H1 (cell line): ENCODE measurements at regions not wholly inside any gene's neighbourhood (a gene's known extent, or its start where the extent isn't known, plus 50 kb on each side); places are given as distances from the start of the nearest gene placed in this dataset.
"Not testable (repeated sequence)": the region's sequence is repeated elsewhere in the genome, so short reads cannot be mapped to it uniquely, and the experiment has no call there.

Source experiments
- CTCF ChIA-PET: fragments of 300-600 bp; sonication (Branson Sonifier 250); formaldehyde crosslinking; loops from one replicate; lab custom pipeline; 2021; ENCODE audit not compliant: partially characterized antibody; lab: Charles Lee
- POLR2A ChIA-PET: fragments of 300-600 bp; sonication (Branson Sonifier 250); formaldehyde crosslinking; loops from one replicate; lab custom pipeline; 2021; ENCODE audit warnings: inconsistent platforms; ENCODE audit not compliant: partially characterized antibody; lab: Charles Lee
- DNase-seq, 2 experiments: peaks; one replicate each; pipeline versions ENCODE4 v3.0.0 to v3.0.0-alpha.2; 2010 to 2022; ENCODE audit warnings: low spot score in 2 of 2, low read depth in 1 of 2, mixed read lengths in 1 of 2
- FAIRE-seq: peaks from 2 replicates; lab custom pipeline; 2011; peaks lifted over from hg19 to GRCh38; lab: Jason Lieb, UNC
- H2AFZ ChIP-seq: 2 replicates; pipeline ENCODE4 v1.8.1; 2012; ENCODE audit warnings: low read length, inconsistent platforms
- H2AK5ac ChIP-seq: 2 replicates; pipeline ENCODE4 v1.6.1; 2013; ENCODE audit warnings: low read depth, low read length
- H2BK120ac ChIP-seq: replicated peaks from 2 replicates; pipeline ENCODE3; 2013; ENCODE audit warnings: low read depth, low read length, inconsistent platforms
- H2BK12ac ChIP-seq: 2 replicates; pipeline ENCODE4 v1.6.1; 2013; ENCODE audit warnings: low read depth, low read length
- H2BK15ac ChIP-seq: 2 replicates; pipeline ENCODE4 v1.6.1; 2013; ENCODE audit warnings: low read length
- H2BK20ac ChIP-seq: 2 replicates; pipeline ENCODE4 v1.6.1; 2013; ENCODE audit warnings: low read length
- H2BK5ac ChIP-seq: 2 replicates; pipeline ENCODE4 v1.6.1; 2013; ENCODE audit warnings: low read depth, low read length
- H3K14ac ChIP-seq: 2 replicates; pipeline ENCODE4 v1.6.1; 2013; ENCODE audit warnings: inconsistent platforms; ENCODE audit not compliant: insufficient read length
- H3K18ac ChIP-seq: 2 replicates; pipeline ENCODE4 v1.6.1; 2013; ENCODE audit warnings: low read length; ENCODE audit errors: extremely low read depth
- H3K23ac ChIP-seq: 2 replicates; pipeline ENCODE4 v1.6.1; 2013; ENCODE audit warnings: inconsistent platforms; ENCODE audit not compliant: insufficient read length
- H3K23me2 ChIP-seq: 2 replicates; pipeline ENCODE4 v1.6.1; 2013; ENCODE audit warnings: low read depth, low read length
- H3K27ac ChIP-seq: 2 replicates; pipeline ENCODE4 v1.6.1; 2011; ENCODE audit warnings: low read depth, low read length, inconsistent platforms
- H3K27me3 ChIP-seq, 4 experiments: replicated peaks in 1 of 4; 1 replicate in 1 of 4; 2 replicates in 3 of 4; pipeline versions ENCODE4 v1.6.1 to v1.8.1; 2011 to 2013; ENCODE audit warnings: low read length in 3 of 4, mild to moderate bottlenecking in 3 of 4, inconsistent platforms in 2 of 4, mixed read lengths in 2 of 4, moderate library complexity in 1 of 4; ENCODE audit not compliant: control insufficient read depth in 3 of 4, insufficient read depth in 3 of 4; ENCODE audit errors: extremely low read depth in 1 of 4
- H3K36me3 ChIP-seq, 4 experiments: 2 replicates each; pipeline versions ENCODE4 v1.6.1 to v1.8.1; 2011 to 2013; ENCODE audit warnings: mild to moderate bottlenecking in 4 of 4, low read length in 3 of 4, moderate library complexity in 2 of 4, control low read depth in 1 of 4, inconsistent platforms in 1 of 4; ENCODE audit not compliant: insufficient read depth in 4 of 4, control insufficient read depth in 2 of 4
- H3K4ac ChIP-seq: replicated peaks from 2 replicates; pipeline ENCODE3; 2013; ENCODE audit warnings: low read length, low read depth, mixed read lengths, inconsistent platforms; ENCODE audit not compliant: insufficient read length
- H3K4me1 ChIP-seq, 4 experiments: replicated peaks in 1 of 4; 1 replicate in 1 of 4; 2 replicates in 3 of 4; pipeline versions ENCODE4 v1.6.1 to v1.8.1; 2011 to 2013; ENCODE audit warnings: low read length in 3 of 4, inconsistent platforms in 2 of 4, mixed read lengths in 1 of 4; ENCODE audit not compliant: insufficient read depth in 4 of 4, control insufficient read depth in 3 of 4
- H3K4me2 ChIP-seq, 2 experiments: 2 replicates each; pipeline versions ENCODE4 v1.6.1 to v1.8.1; 2011 to 2013; ENCODE audit warnings: low read depth in 2 of 2, low read length in 2 of 2, control low read depth in 1 of 2, inconsistent platforms in 1 of 2, mild to moderate bottlenecking in 1 of 2; ENCODE audit not compliant: insufficient read depth in 1 of 2
- H3K4me3 ChIP-seq, 4 experiments: fragments of 200-600, 300-600 bp in 1 of 4; sonication (generic), shearing (Covaris generic), sonication (Bioruptor Twin) in 1 of 4; 2 replicates each; pipeline versions ENCODE4 v1.5.1 to v1.8.1; 2011 to 2016; ENCODE audit warnings: low read length in 4 of 4, low read depth in 3 of 4, control low read depth in 2 of 4, inconsistent platforms in 2 of 4, mild to moderate bottlenecking in 2 of 4, mixed read lengths in 1 of 4, moderate library complexity in 1 of 4; ENCODE audit not compliant: insufficient read depth in 2 of 4; ENCODE audit errors: extremely low read depth in 1 of 4
- H3K56ac ChIP-seq: replicated peaks from 2 replicates; pipeline ENCODE3; 2013; ENCODE audit warnings: low read depth, mild to moderate bottlenecking, mixed read lengths, low read length, inconsistent platforms; ENCODE audit not compliant: insufficient read length
- H3K79me1 ChIP-seq: 2 replicates; pipeline ENCODE4 v1.6.1; 2013; ENCODE audit warnings: low read depth, low read length, control low read depth
- H3K79me2 ChIP-seq, 2 experiments: 2 replicates each; pipeline versions ENCODE4 v1.6.1 to v1.8.1; 2012 to 2013; ENCODE audit warnings: low read length in 2 of 2, mild to moderate bottlenecking in 2 of 2, inconsistent platforms in 1 of 2; ENCODE audit not compliant: insufficient read depth in 2 of 2, control insufficient read depth in 1 of 2
- H3K9ac ChIP-seq, 4 experiments: replicated peaks in 1 of 4; 1 replicate in 1 of 4; 2 replicates in 3 of 4; pipeline versions ENCODE4 v1.6.1 to v1.8.1; 2011 to 2013; ENCODE audit warnings: low read depth in 3 of 4, low read length in 3 of 4, control low read depth in 2 of 4, mild to moderate bottlenecking in 2 of 4, moderate library complexity in 2 of 4, inconsistent platforms in 1 of 4; ENCODE audit errors: extremely low read depth in 1 of 4
- H3K9me3 ChIP-seq, 2 experiments: 2 replicates each; pipeline versions ENCODE4 v1.6.1 to v1.8.1; 2012 to 2013; ENCODE audit warnings: mild to moderate bottlenecking in 2 of 2, moderate library complexity in 2 of 2, control low read depth in 1 of 2, inconsistent platforms in 1 of 2, low read depth in 1 of 2, low read length in 1 of 2, mixed read lengths in 1 of 2; ENCODE audit not compliant: insufficient read depth in 2 of 2
- H4K20me1 ChIP-seq, 2 experiments: replicated peaks in 1 of 2; 2 replicates each; pipeline versions ENCODE3 to v1.8.1; 2011 to 2013; ENCODE audit warnings: inconsistent platforms in 2 of 2, low read length in 2 of 2, mild to moderate bottlenecking in 1 of 2; ENCODE audit not compliant: insufficient read depth in 2 of 2, control insufficient read depth in 1 of 2
- H4K5ac ChIP-seq: 2 replicates; pipeline ENCODE4 v1.6.1; 2013; ENCODE audit warnings: low read length, low read depth, mixed read lengths, inconsistent platforms; ENCODE audit not compliant: insufficient read length
- H4K8ac ChIP-seq: 2 replicates; pipeline ENCODE4 v1.8.0; 2013; ENCODE audit warnings: mild to moderate bottlenecking, moderate library complexity, low read length, inconsistent platforms; ENCODE audit not compliant: insufficient read depth; ENCODE audit errors: extremely low read depth
- H4K91ac ChIP-seq: replicated peaks from 2 replicates; pipeline ENCODE3; 2013; ENCODE audit warnings: low read length, mixed read lengths, inconsistent platforms; ENCODE audit not compliant: insufficient read length
- WGBS, 2 experiments: shearing (Covaris generic) in 1 of 2; methylation state at CpG; one replicate each; pipeline versions ENCODE4 v1.1.6 to v1.1.7; 2013 to 2015; ENCODE audit warnings: low lambda C conversion rate in 2 of 2, mixed read lengths in 2 of 2, inconsistent platforms in 1 of 2, low coverage in 1 of 2, missing lambda C conversion rate in 1 of 2; ENCODE audit not compliant: insufficient replicate concordance in 2 of 2, insufficient coverage in 1 of 2, insufficient read length in 1 of 2; ENCODE audit errors: extremely low coverage in 1 of 2, missing lambda C conversion rate in 1 of 2; 5-methylcytosine and 5-hydroxymethylcytosine counted together

GRCh38 chr1:146530958-146531357 is 302.1 kb upstream of the NOTCH2NLA start:
- H3K9ac ChIP-seq, H2BK120ac ChIP-seq, H2AK5ac ChIP-seq, H2BK15ac ChIP-seq, H3K18ac ChIP-seq, H3K56ac ChIP-seq, H4K20me1 ChIP-seq, H3K23ac ChIP-seq, H3K79me2 ChIP-seq, H3K79me1 ChIP-seq, H3K27ac ChIP-seq, H3K4me1 ChIP-seq, H2BK20ac ChIP-seq, H3K14ac ChIP-seq, H4K5ac ChIP-seq, FAIRE-seq, H3K23me2 ChIP-seq, CTCF ChIA-PET, H3K36me3 ChIP-seq, DNase-seq, POLR2A ChIA-PET, H3K27me3 ChIP-seq, H2BK5ac ChIP-seq, H4K8ac ChIP-seq, H2BK12ac ChIP-seq, H4K91ac ChIP-seq, H3K4me3 ChIP-seq, H2AFZ ChIP-seq, H3K9me3 ChIP-seq, H3K4me2 ChIP-seq, H3K4ac ChIP-seq: not testable (repeated sequence)
- WGBS, 2 experiments, result no CpG with 5 or more reads among the region's 6 CpGs

GRCh38 chr1:146522812-146523211 is 294.0 kb upstream of the NOTCH2NLA start:
- H2BK15ac ChIP-seq, H3K79me2 ChIP-seq, CTCF ChIA-PET, POLR2A ChIA-PET, H2AFZ ChIP-seq, H3K79me1 ChIP-seq, H4K91ac ChIP-seq, H2BK20ac ChIP-seq, H3K4ac ChIP-seq, FAIRE-seq, H2BK12ac ChIP-seq, H3K27ac ChIP-seq, H3K23me2 ChIP-seq, H3K4me1 ChIP-seq, H4K5ac ChIP-seq, DNase-seq, H3K36me3 ChIP-seq, H4K20me1 ChIP-seq, H2AK5ac ChIP-seq, H3K9ac ChIP-seq, H4K8ac ChIP-seq, H3K27me3 ChIP-seq, H3K56ac ChIP-seq, H3K4me2 ChIP-seq, H3K23ac ChIP-seq, H3K9me3 ChIP-seq, H3K18ac ChIP-seq, H3K4me3 ChIP-seq, H2BK5ac ChIP-seq, H2BK120ac ChIP-seq, H3K14ac ChIP-seq: not testable (repeated sequence)
- no CpG with 5 or more reads among the region's 4 CpGs for WGBS, 2 experiments
